SK-N-SH treated with all-trans-retinoic acid at 6 μM for 48 hours (cell line): ENCODE measurements at regions not wholly inside any gene's neighbourhood (a gene's known extent, or its start where the extent isn't known, plus 50 kb on each side); places are given as distances from the start of the nearest gene placed in this dataset.

Source experiments
- ARNTL ChIP-seq: fragments of 450-650 bp; formaldehyde crosslinking; IDR thresholded peaks from 2 replicates; pipeline ENCODE4 v1.5.0; 2020; ENCODE audit warnings: low read depth, mild to moderate bottlenecking, moderate library complexity, borderline replicate concordance
- ESRRG ChIP-seq: fragments of 250-450 bp; sonication (Bioruptor Pico); IDR thresholded peaks from 2 replicates; pipeline ENCODE4 v1.6.1; 2021; ENCODE audit warnings: mild to moderate bottlenecking
- ZFP3 ChIP-seq: fragments of 250-450 bp; sonication (Bioruptor Pico); IDR thresholded peaks from 2 replicates; pipeline ENCODE4 v1.5.0; 2020; ENCODE audit warnings: mild to moderate bottlenecking, moderate library complexity
- ZNF565 ChIP-seq: fragments of 450-650 bp; formaldehyde crosslinking; conservative IDR thresholded peaks from 2 replicates; pipeline ENCODE4 v1.5.0; 2020; ENCODE audit warnings: low read depth, mild to moderate bottlenecking, moderate library complexity
- TF ChIP-seq, protein P1 (sequence below): fragments of 250-450 bp; sonication (Bioruptor Pico); IDR thresholded peaks from 2 replicates; pipeline ENCODE4 v1.8.0; 2020; ENCODE audit warnings: mild to moderate bottlenecking, moderate library complexity, borderline replicate concordance

DNA sequence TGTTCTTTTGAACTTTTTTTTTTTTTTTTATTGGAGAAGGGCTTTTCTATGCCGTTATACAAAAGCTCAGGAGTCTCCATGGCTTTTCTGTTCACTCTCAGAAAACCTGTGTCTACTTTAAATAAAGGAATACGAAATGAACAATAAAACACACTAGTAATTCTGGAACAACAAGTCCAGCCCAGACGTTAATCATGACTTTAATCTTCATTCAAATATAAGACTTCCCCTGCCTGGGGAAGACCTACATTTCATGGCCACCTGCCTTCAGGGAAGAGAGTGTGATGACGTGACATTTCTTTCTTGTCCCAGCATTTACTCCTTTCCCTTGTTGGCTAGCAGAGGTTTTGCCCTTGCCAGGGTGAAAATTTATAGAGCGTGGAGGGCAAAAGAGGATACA is 564.5 kb downstream of the PDCD6IP start:
- TF ChIP-seq ESRRG (no peak), ZNF565 (CRISPR knock-in tag) (no peak), ZFP3 (CRISPR knock-in tag) (no peak), ARNTL (CRISPR knock-in tag) (no peak)
- TF ChIP-seq, protein P1, sequence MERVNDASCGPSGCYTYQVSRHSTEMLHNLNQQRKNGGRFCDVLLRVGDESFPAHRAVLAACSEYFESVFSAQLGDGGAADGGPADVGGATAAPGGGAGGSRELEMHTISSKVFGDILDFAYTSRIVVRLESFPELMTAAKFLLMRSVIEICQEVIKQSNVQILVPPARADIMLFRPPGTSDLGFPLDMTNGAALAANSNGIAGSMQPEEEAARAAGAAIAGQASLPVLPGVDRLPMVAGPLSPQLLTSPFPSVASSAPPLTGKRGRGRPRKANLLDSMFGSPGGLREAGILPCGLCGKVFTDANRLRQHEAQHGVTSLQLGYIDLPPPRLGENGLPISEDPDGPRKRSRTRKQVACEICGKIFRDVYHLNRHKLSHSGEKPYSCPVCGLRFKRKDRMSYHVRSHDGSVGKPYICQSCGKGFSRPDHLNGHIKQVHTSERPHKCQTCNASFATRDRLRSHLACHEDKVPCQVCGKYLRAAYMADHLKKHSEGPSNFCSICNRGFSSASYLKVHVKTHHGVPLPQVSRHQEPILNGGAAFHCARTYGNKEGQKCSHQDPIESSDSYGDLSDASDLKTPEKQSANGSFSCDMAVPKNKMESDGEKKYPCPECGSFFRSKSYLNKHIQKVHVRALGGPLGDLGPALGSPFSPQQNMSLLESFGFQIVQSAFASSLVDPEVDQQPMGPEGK (CRISPR knock-in tag), result no peak
